Stimulated activated CD4-positive, alpha-beta T cell treated with anti-CD3 and anti-CD28 coated beads, Interleukin-4, amount 100 ng/mL, for 24 hours (primary cell): ENCODE measurements at regions not wholly inside any gene's neighbourhood (a gene's known extent, or its start where the extent isn't known, plus 50 kb on each side); places are given as distances from the start of the nearest gene placed in this dataset.

Source experiments
- DNase-seq: peaks from one replicate; pipeline ENCODE4 v3.0.0-alpha.2; 2020

GRCh38 chr7:118711688-118712087, 487.2 kb downstream of the ANKRD7 start:
- no peak for DNase-seq

DNA sequence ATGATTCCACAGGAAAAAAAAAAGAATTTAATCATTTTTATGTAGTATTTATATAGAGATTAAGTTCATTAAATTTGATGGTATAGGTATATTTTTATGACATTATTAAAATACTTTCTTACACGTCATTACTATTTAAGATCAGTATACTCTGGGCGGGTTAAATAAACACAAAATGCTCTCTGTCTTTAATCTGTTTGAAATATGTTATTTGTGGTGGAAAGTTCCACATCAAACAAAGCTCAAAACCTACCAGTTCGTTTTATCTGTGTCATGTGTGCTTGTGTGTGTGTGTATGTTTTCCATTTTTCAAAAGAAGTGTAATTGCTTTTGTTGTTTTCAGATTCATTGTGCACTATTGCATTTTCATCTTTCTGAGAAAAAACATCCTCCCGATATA, 488.5 kb downstream of the ANKRD7 start:
- DNase-seq: no peak

DNA sequence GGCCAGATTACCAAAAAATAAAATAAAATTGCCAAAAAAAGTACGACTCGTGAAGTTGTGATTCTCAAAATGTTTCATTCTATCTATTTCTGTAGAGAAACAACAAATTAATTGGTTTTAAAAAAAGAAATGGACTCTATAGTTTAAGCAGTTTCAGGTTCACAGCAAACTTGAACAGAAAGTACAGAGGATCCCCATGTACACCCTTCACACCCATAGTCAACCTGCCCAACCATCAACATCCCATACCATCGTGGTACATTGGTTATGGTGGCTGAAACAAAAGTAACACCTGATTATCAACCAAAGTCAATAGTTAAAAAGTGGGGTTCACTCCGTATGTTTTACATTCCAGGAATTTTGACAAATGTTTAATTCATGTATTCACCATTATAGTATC, 496.1 kb downstream of the ANKRD7 start:
- DNase-seq: no peak

DNA sequence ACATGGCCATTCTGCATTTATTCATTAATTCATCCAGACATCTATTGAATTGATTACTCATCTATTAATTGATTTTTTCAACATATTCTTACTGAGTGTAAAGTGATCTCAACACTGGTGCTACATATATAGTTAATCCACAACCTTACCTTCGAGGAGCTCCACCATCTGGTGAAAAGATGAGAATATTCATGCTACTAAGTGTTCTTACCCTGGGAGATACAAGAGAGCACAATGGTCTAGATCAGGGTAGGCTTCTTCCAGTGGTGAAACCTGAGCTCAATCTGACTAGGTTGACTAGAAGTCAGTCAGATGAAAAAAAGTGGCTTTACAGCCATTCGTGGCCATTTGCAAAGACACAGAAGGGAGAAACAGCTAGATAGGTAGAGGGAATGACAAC, 507.4 kb downstream of the ANKRD7 start:
- no peak for DNase-seq

- DNase-seq: no peak
Observed at GRCh38 chr7:118734541-118734940, 510.0 kb downstream of the ANKRD7 start.

DNA sequence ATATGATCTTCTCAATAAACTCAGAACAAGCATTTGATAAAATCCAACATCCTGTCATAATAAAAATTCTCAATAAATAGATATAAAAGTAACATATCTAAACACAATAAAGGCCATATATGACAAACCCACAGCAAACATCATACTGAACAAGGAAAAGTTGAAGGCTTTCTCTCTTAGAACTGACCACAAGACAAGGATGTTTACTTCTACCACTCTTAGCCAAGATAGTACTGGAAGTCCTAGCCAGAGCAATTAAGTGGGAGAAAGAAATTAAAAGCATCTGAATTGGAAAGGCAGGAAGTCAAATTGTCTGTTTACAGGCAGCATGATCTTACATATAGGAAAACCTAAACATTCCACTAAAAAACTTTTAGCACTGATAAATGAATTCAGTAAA, 510.9 kb downstream of the ANKRD7 start:
- DNase-seq: no peak

DNA sequence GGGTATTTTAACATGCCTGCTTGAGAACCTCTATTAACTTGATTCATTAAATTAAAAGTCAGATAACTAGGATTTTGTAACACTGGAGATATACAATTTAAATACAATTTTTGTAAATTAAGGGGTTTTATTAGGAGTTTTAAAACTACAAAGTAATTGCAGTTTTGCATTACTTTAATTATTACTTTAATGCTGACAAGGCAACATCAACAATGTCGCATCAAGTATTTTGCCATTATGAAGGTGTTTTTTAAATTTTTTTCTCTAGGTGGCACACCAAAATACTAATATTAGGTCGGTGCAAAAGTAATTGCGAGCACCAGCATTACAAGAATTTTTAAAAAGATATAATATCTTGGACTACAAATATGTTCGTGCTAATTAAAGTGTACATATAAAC, 513.4 kb downstream of the ANKRD7 start:
- DNase-seq: no peak

GRCh38 chr7:118745927-118746326, 521.4 kb downstream of the ANKRD7 start:
- no peak for DNase-seq

GRCh38 chr7:118747473-118747872, 523.0 kb downstream of the ANKRD7 start:
- no peak for DNase-seq

DNA sequence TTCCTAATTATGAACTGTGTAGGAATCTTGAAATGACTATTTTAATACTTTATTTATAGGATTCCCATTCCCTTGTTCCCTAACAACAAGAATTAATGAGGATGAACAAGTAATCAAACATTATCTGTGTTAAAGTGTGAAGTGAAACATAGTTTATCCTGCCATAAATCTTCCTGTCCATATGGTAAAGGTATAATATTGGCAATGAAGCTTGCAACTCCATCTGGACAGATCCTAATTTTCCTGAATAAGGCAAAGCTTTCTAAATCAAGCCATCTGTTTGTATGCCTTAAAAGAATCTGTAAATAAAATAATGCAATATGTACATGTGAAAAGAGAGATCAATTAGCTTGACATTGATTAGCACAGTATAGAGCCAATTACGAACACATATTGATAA, 529.0 kb downstream of the ANKRD7 start:
- DNase-seq: no peak

DNA sequence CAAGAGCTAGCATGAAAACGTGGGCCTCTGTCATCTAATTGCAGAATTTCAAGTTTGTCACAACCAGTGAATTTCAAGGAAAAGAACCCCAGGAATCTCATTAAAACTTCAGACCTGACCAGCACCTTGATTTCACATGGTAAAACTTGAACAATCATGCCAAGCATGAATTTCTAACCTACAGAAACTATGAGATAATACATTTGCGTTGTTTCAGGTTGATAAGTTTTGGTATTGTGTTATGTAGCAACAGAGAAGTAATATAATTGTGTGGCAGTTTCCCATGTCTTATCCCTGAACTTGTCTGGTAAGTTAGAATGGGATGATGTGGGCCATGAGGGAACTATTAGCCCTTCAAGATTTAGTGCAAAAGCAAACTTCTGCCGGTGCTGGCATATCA, 530.1 kb downstream of the ANKRD7 start:
- DNase-seq: no peak

DNA sequence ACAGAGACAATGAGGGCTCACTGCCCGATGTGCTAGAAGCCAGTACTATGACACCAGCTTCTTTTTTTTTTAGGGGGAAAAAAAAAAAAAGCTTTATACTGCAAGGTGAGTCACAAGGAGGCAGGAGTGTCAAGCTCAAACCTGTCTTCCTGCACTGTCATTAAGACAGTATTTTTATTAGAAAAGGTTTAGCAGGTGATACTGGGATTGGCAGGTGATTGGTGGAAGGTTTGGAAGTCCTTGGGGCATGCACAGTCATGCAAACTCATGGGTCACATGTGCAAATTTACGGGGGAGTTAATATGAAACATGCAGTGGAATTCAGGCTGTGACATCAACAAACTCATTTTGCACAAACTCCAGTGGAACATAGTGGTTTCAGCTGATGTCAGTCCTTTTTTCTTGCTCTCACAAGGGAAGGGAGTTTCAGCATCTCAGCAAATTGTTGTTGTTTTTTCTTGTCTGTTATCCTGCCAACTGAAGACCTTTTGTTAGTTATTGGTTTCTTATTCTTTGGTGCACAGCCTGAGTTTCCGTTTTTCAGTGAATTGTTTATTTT, 530.6 kb downstream of the ANKRD7 start:
- DNase-seq: no peak

- DNase-seq: no peak
Observed at GRCh38 chr7:118757066-118757465, 532.6 kb downstream of the ANKRD7 start.

DNA sequence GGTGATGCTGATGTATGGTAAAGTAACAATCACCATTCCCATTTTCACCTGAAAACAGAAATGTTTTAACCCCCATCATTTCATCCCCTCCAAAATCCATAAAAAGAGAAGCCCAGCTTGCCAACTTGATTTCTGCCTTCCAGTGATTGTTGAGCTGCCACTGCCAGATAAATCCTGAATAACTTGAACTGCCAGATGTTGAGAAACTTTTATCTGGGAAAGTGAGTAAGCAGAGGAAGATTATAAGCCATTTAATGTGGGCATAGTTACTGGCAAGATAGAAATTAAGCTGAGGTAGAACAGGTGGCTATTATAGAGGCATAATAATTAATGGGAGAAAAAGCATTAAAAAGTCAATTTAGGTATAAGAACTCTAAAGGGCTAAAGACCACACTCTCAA, 534.1 kb downstream of the ANKRD7 start:
- no peak for DNase-seq

- no peak for DNase-seq
Observed at GRCh38 chr7:118759921-118760320, 535.4 kb downstream of the ANKRD7 start.

DNA sequence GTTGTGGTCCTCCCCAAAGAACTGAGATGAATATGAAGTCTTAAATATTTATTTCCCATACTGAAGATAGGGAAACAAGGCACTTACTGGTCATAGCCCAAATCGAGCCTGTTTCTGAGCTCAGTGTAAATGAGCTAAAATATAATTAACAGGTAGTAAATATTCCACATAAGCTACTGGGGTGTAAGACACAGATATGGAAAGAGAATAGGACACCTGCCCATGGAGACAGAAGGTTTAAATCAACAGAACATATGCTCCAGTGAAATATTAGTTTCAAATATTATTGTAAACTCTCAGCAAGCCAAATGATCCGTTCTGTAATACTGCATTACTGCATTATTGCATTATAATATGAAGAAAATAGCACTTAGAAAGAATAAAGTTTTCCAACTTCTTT, 537.9 kb downstream of the ANKRD7 start:
- DNase-seq: no peak

DNA sequence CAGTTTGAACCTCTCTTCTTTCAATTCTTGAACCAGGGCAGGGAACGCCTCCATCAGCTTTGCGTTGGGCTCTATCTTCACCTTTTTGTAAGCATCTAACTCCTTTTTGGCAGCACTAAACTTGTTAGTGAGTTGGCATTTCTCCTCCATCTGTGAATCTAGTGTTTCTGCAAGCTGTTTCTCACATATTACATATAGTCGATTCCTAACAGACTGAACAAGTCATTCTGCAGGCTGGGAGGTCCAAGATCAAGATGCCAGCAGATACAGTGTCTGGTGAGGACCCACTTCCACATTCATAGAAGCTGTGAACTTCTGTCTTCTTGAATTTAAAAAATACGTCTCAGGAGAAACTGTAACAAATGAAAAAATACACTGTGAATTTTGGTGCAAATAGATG, 539.7 kb downstream of the ANKRD7 start:
- no peak for DNase-seq

DNA sequence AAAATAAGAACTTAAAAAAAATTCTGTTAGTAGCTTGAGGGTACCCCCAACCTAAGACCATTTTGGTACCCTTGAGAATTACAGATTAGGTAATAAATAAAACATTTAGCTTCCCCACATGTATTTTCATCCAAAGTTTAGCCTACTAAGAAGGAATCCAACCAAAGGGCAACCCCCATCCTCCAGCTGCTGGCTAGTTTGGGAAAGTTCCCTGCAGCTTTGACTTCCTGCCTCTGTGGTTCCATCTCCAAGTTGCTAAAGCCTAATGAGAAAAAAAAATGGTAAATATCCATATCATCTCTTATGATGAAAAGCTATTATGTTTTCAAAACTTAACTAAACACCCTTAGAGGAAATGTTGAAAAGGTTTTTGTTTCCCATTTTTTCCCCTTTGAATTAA, 547.2 kb downstream of the ANKRD7 start:
- no peak for DNase-seq

DNA sequence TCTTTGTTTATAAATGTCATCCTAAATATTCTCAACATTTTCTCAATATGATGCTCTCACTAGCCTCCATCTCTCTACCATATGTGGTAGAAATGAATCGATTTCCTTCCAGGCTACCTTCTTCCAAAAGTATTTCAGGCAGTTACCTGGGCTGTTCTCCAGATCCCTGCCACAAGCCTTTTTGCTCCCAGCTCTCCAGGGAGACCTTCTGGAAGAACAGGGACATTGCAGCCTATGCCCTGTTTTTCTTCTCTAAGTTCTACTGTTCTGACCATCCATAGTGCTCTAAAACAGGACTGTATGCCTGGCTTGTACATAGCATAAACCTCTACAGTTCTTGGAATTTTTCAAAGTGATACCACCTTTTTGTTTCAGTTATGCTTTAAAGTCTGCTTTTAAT, 552.8 kb downstream of the ANKRD7 start:
- DNase-seq: no peak

DNA sequence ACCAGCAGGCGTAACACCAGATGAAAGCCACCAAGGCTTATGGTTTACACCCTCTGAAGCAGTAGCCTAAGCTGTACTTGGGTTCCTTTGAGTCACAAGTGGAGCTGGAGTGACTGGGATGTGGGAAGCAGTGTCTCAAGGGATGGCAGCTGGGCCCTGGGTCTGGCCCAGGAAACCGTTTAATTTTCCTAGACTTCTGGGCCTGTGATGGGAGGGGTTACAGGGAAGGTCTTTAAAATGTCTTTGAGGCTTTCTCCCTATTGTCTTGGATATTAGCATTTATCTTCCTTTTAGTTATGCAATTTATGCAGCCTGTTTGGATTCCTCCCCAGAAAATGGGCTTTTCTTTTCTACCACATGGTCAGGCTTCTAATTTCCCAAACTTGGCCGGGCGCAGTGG, 568.2 kb downstream of the ANKRD7 start:
- no peak for DNase-seq

GRCh38 chr7:118793582-118793981, 569.1 kb downstream of the ANKRD7 start:
- DNase-seq: no peak

DNA sequence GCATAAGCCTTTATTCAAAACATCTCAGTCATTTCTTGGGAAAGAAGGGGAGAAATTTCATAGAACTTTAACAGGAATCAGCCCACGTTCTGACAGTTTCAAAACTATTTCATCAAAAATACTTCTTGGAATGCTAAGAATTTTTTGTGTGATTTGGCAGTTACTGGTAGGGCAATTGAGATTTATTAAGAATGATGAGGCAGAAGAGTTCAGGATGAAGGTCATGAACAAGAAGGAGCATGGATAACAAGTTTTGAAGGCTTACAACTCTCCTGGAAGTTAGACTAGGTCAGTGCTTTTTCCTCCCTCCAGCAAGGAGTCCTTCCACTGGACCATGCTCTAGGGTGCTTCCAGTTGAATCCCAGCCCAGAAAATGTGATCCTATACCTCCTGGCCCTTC, 569.9 kb downstream of the ANKRD7 start:
- no peak for DNase-seq

- no peak for DNase-seq
Observed at GRCh38 chr7:118801366-118801765, 576.9 kb downstream of the ANKRD7 start.

GRCh38 chr7:118802726-118803125, 578.2 kb downstream of the ANKRD7 start:
- DNase-seq: no peak

DNA sequence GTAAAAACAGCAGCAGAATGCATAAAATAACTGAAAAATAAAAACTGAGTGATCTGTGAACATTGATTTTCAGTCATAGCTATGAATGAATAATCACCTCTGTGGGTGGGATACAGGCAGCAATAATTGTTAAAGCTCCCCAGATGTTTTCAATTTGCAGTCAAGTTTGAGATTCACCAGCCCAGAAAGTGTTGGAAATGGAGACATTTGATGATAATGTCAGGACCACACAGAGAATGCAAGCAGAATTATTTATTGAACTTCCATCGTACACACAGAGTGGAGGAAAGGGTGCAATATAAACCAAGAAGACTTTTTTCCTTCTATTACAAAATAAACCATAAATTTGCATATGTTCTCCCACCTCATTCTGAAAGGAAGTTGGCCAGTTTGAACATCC, 601.7 kb downstream of the ANKRD7 start:
- no peak for DNase-seq

GRCh38 chr7:118836933-118837332, 612.4 kb downstream of the ANKRD7 start:
- DNase-seq: no peak
